Fibroblast of skin of abdomen (primary cell): ENCODE measurements at regions not wholly inside any gene's neighbourhood (a gene's known extent, or its start where the extent isn't known, plus 50 kb on each side); places are given as distances from the start of the nearest gene placed in this dataset.
"Not testable (repeated sequence)": the region's sequence is repeated elsewhere in the genome, so short reads cannot be mapped to it uniquely, and the experiment has no call there.

Source experiments
- DNase-seq: peaks from one replicate; pipeline ENCODE4 v3.0.0-alpha.2; 2013

GRCh38 chr13:94813920-94814475, 101.7 kb upstream of the SOX21 start:
- DNase-seq: no peak

GRCh38 chr13:94811753-94812152, 99.4 kb upstream of the SOX21 start:
- no peak for DNase-seq

- DNase-seq: no peak
These were observed 88.1 kb upstream of the SOX21 start for GRCh38 chr13:94800423-94800822.

GRCh38 chr13:94799299-94799698, 87.0 kb upstream of the SOX21 start:
- DNase-seq: no peak

- DNase-seq: no peak
These were observed 86.4 kb upstream of the SOX21 start for GRCh38 chr13:94798738-94799137.

DNA sequence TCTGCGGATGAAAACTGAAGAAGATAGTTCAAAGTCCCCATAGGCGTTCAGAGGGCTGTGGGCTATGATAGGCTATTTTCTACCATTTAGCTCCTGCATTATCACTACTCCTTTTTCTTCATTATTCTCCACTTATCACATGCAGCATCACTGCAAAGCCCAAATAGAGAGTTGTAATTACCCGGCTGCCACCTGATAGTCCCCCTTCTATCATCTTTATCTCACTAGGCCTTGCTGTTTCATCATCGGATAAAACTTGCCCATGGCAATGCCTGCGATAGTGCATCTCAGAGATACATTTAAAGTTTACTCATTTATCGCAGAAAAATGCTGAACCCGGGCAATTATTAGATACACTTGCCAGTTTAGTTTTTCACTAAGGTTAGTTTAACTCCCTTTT, 82.9 kb upstream of the SOX21 start:
- no peak for DNase-seq

DNA sequence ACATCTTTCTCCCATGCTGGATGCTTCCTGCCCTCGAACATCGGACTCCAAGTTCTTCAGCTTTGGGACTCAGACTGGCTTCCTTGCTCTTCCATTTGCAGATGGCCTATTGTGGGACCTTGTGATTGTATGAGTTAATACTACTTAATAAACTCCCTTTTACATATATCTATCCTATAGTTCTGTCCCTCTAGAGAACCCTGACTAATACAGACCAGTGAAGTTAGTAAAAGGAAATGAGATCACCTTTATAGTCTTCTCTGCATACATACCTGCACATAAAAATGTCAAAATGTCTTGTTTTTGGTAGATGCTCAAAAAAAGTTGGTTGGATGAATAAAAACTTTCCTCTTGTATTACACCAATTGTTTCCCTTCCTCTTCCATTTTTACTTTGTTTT, 73.9 kb upstream of the SOX21 start:
- not testable (repeated sequence) for DNase-seq

DNA sequence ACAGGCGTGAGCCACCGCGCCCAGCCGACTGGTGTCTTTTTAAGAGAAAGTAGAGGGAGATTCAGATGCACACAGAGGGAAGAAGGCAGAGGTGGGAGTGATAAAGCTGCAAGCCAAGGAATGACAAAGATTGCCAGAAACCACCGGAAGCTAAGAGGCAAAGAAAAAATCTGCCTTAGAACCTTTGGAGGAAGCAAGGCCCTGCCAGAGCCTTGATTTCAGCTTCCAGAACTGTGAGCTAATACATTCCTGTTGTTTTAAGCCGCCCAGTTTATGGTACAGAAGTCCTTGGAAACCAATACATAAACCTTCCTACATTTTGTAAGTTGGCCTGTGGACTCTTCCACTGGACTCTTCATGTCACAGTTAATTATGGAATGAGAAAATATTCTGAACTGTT, 71.7 kb upstream of the SOX21 start:
- peak; percentile 4 for DNase-seq

DNA sequence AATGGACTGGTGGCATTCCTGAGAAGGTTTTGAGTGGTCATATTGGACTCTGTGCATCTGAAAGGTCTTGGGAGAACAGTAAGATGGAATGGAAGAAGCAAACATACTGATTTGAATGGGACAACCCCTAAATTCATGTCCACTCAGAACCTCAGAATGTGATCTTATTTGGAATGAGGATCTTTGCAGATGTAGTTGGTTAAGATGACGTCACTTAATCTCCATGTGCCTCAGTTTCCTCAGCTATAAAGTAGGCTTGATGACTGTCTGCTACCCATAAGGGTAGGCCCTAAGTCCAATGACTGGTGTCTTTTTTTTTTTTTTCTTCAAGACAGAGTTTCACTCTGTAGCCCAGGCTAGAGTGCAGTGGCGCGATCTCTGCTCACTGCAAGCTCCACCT, 71.1 kb upstream of the SOX21 start:
- no peak for DNase-seq

- DNase-seq: no peak
These were observed 68.1 kb upstream of the SOX21 start for GRCh38 chr13:94780421-94780820.

- no peak for DNase-seq
These were observed 66.6 kb upstream of the SOX21 start for GRCh38 chr13:94778986-94779385.

DNA sequence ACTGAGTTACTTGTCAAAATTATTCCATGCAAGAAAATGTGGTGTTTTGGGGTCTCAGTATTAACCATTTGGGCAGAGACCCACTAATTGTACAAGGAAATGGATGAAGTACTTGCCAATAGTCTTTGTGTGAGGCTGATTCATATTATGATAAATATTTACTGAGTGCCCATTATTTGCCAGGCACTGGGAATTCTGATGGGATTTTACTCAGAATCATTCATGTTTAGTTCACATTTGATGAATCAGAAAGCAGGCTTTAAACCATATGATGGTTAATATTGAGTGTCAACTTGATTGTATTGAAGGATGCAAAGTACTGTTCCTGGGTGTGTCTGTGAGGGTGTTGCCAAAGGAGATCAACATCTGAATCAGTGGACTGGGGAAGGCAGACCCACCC, 66.2 kb upstream of the SOX21 start:
- no peak for DNase-seq

DNA sequence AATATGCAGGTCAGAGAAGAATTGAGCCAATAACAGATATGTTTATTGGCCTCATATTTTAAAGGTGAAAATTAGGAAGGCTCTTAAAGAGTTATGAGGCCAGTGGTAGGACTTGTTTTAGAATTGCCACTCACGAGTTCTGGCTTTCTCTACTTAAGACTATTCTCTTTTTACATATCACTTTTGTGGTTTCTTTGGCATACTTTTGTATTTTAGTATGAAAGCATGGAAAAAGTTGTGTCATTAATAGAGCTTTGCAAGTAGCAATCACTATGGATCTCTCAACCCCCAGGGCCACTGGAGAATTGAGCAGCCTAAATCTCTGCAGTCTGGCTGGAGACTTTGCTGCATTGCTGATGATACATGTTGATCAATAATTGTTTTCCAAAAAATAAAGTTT, 64.6 kb upstream of the SOX21 start:
- no peak for DNase-seq

DNA sequence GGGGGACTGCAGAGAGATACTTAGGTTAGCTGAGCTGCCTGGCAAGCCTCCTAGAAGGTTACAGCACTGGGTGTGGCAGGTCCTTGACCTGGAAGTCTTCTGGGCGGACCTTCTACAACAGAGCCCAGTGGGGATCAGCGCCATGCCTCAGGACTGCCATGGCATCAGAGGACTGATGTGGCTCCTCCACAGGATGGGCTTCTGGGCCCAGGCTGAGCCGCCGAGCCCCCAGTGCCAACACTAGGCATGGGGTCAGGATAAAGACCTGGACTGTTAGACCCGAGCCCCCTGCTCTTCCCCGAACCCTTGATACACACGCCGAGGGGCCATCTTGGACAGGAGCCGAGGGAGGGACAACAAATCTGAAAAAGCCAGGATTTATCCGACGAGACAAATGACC, 64.0 kb upstream of the SOX21 start:
- DNase-seq: no peak

DNA sequence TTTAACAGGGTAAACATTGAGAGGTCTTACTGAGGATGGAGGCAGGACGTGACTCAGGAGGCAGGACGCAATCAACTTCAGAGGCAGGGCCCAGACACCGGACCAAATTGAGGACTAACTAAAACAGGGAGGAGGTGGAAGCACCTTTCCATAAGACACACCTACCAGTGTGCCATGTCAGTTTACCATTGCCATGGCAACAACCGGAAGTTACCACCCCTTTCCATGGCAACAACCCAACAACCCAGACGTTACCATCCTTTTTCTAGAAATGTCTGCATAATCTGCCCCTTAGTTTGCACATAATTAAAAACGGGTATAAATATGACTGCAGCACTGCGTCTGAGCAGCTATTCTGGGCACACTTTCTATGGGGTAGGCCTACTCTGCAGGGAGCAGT, 53.5 kb upstream of the SOX21 start:
- no peak for DNase-seq

GRCh38 chr13:94764576-94765321, 52.4 kb upstream of the SOX21 start:
- no peak for DNase-seq
